Activated gamma-delta T cell treated with Interleukin-2 at 50 U/mL for 16 hours (primary cell): ENCODE measurements at regions not wholly inside any gene's neighbourhood (a gene's known extent, or its start where the extent isn't known, plus 50 kb on each side); places are given as distances from the start of the nearest gene placed in this dataset.
A peak's percentile ranks its signal among the peaks of the same experiment; 100 is the strongest.
"Not testable (repeated sequence)": the region's sequence is repeated elsewhere in the genome, so short reads cannot be mapped to it uniquely, and the experiment has no call there.

Source experiments
- DNase-seq: peaks from one replicate; pipeline ENCODE4 v3.0.0-alpha.2; 2020

DNA sequence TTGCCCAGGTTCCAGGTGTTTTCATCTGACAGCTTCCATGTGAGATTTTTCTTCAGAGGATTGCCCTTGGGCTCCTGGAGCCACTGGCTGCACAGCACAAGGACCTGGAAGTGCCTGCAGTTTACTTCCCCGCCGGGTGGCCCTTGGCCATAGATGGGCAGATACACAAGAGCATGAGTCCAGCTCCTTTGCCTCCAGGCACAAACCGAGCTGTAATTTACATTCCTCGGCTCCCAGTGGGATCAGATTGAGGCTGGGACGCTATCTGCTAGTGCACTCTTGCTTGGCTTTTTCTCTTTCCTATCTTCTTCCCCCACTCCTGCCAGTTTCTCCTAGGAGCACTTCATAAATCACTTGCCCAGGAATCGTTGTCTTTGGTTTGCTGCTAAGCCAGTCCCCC, 85.4 kb upstream of the RALY start:
- DNase-seq = no peak

DNA sequence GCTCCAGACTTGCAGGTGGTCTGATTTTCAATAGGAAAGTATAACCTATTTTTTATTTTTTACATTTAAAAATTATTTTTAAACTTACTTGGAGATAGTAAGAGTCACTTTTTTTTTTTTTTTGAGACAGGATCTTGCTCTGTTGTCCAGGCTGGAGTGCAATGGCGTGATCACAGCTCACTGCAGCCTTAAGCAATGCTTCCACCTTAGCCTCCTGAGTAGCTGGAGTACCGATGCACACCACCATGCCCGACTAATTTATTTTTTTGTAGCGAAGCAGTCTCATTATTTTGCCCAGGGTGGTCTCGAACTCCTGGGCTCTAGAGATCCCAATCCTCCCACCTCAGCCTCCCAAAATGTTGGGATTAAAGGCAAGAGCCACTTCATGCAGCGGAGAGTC, 84.8 kb upstream of the RALY start:
- no peak for DNase-seq

DNA sequence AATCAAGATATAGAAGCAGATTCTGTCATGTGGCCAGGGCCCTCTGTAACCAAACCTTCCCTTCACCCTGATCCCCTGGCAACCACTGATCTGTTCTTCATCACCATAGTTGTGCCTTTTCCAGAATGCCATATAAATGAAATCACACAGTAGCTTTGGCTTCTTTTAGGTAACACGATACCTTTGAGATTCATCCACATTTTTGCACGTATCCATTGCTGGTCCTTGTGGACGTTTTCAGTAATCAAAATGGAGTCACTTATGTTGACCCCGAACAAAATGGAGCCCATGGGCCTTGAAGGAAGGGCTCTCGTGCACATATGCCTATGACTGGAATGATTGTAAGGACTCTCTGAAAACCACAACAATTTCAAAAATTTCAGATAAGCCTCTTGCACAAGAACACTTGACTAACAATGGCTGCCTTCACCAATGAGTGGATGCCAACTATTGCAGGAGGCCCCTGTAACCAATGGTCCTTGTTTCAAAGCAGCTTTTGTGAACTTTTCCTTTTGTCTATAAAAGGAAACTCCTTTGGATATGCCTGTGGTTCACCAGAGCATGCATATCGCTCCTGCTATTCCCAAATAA, 84.3 kb upstream of the RALY start:
- DNase-seq = no peak

DNA sequence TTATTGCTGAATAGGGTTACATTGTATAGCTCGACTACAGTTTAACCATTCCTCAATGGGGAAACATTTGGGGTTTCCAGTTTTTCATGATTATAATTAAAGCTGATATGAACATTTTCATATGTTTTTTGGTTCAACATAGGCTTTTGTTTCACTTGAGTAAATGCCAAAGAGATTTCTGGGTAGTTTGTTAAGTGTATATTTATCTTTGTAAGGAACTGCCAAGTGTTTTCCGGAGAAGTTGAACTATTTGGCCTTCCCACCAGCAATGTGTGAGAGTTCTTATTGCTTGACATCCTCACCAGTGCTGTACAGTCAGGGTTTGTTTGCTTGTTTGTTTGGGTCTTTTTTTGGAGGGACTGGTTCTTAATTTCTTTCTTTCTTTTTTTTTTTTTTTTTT, 83.7 kb upstream of the RALY start:
- no peak for DNase-seq

DNA sequence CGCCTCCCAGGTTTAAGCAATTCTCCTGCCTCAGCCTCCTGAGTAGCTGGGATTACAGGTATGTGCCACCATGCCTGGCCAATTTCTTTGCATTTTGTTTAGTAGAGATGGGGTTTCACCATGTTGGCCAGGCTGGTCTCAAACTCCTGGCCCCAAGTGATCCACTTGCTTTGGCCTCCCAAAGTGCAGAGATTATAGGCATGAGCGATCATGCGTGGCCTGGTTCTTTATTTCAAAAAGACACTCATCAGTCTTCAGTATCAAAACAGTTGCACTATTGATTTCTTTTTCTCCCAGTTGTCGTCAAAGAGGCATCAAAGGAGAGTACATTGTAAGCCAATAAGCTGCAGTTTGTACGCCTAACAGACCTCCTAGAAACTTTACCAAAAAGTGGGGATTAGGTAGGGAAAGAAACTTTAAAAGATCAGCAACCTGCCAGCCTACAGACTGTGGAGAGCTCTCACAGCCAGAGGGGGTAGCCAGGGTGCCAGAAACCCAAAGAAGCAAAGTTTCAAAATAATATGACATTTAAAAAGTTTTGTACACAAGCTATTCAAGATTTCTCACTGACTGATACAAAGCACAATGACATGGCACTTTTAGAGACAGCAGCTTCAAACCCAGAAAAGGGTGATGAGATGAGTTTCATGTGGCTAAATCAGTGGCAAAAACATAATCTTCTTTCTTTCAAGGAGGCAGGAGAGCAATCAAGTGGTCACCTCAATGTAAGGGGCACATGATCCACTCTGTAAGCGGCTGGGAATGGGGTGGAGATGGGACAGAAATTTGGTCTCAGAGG, 83.0 kb upstream of the RALY start:
- DNase-seq = no peak

DNA sequence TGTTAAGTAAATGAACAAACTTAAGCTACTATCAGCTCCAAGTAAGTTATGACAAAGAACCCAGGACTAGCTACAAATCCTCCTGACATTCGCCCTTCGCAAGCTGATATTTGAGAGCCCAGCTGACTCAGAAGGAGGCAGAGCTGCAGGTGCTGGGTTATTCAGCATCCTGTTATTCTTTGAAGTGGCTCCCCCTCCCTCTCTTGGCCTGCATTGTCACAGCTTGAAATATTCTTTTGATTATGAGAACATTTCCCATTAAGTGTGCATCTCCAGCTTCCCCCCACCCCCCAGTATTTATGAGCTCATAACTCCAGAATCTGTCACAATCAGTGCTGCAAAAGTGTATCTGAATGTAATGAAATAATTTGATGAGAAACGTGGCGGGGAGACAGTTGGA, 78.8 kb upstream of the RALY start:
- DNase-seq = peak; percentile 27

DNA sequence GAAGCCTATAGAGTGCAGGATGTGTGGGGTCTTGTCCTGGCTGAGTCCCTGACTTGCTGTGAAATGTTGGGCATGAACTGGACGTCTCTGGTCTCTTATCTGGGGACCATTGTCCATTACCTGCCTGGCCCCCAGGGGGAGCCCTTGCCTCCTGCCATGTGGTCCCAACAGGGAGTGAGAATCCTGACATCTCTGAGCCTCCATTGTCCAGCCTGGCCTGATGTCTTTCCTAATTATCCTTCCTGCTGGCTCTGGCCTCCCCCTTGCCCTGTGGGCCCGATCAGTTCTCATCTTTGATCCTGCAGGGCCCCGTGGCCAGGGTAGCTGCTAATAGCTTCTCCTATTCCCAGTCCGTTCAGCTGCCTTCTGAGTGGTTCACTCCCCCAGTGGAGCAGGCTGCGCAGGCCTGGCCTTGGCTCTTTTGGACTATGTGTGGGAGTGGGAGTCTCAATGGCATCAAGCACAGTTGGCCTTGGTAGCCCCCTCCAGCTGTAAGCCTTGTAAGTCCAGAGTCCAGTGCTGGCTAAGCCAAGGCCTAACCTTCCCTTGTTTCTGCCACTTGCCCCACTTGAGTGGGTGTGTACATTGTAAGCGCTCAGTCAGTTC, 77.9 kb upstream of the RALY start:
- peak; percentile 53 for DNase-seq

DNA sequence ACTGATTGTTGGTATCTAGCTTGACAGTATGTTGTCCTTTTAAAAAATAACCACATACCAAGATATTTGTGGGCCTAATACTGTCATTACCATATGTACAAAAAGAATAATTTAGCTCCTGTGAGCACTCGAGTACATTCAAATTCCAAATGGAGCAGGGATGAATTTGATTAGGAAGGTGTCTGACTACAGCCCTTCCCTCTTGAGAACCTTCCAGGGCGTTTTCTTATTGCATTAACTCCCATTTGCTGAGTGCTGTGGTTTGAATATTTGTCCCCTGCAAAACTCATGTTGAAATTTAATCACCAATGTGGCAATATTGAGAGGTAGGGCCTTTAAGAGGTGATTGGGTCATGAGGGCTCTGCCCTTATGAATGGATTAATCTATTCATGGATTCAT, 76.9 kb upstream of the RALY start:
- DNase-seq = no peak

DNA sequence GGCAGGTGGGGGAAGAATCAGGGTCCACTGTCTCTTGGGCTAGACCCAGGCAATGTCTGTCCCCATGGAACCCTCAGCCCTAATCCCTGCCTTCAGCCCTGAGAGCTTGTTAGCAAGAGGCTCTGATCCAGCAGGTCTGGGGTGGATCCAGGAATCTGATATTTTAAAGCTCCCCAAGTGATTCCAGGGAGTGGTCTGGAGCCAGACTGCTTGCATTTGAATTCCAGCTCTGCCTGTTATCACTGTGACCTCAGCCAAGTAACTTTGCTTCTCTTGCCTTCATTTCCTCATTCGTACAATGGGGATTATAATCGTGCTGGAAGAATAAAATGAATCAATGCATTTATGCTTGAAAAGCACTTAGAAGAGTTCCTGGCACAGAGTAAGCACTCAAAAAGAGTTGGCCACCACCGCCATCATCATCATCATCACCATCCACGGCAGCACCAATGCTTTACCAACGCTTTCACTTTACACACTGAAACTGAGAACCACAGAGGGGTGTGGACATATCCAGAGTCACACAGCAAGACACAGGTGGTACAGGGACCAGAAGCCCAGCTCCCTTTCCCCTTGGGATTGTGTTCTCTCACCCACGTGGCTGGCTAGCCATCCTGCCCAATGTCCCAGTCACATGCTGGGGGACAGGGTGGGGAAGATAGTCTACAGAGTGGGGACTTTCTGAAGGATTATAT, 75.7 kb upstream of the RALY start:
- DNase-seq = no peak

DNA sequence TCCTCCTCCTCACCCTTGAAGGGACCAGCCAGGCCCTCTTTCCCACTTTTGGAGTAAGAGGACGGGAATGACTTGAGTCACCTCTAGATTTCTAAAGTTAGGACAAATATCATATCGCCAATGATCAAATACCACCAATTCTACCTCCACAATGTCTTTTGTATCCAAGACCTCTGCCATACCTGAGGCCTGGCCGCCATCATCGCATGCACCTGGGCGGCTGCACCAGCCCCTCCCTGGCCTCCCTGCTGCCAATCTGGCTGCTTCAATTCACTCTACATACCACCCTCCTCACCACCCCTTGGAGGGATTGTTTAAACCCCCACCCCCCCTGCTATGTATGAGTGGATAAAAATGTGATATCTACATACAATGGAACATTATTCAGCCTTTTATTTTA, 75.0 kb upstream of the RALY start:
- DNase-seq = no peak

DNA sequence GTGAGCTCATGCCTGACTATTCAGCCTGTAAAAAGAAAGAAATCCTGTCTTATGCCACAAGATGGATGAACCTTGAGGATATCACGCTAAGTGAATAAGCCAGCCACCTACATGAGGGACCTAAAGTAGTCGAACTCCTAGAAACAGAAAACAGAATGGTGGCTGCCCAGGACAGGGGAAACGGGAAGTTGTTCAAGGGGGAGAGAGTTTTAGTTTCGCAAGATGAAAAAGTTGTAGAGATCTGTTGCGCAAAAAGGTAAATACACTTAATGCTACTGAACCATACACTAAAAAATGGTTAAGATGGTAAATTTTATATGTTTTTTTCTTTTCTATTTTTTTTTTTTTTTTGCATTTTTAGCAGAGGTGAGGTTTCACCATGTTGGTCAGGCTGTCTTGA, 74.1 kb upstream of the RALY start:
- DNase-seq = no peak

DNA sequence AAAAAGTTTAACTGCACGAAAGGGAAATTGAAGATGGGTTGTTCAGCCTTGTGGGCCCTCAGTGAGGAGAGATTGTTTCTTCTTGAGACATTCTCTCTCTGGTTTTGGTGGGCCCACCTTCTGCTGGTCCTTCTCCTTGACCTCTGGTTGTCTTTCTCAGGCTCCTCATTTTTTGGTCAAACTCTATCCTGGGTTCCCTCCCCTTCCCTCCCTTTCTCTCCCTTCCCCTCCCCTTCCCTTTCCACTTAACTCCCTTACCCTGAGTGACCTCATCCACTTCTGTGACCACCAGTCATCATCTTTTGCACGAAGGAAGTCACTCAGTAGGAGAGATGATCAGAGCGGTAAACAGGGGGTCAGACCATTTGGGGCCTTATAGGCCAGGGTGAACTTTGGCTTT, 71.5 kb upstream of the RALY start:
- no peak for DNase-seq

DNA sequence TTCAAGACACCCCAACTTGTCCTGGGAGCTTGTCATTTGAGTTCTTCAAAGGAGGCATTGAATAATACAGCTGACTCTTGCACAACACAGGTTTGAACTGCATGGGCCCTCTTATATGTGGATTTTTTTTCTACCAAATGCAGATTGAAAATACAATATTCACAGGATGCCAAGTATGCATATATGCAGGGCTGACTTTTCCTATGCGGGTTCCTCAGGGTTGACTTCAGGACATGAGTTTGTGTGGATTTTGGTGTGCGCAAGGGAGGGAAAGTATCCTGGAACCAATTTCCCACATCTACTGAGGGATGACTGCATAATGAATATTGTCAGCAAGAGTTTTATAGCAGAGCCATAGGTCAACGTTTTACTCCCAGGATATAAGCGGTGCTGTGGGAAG, 70.0 kb upstream of the RALY start:
- no peak for DNase-seq

DNA sequence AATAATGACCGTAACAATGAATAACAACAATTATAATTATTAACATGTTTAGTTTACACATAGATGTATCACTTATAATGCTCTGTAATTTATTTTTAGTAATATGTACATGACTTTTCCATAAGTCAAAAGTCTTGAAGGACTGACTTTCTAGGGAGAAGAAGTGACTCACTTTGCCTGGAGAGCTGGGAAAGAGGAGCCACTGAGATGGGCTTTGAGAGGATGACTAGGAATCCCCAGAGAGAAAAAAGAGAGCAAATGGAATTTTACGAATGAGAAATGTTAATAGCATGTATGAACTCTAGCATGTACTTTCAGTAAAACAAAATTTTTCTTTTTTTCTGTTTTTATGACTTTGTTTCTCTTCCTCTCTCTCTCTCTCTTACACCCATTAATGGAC, 67.8 kb upstream of the RALY start:
- no peak for DNase-seq

DNA sequence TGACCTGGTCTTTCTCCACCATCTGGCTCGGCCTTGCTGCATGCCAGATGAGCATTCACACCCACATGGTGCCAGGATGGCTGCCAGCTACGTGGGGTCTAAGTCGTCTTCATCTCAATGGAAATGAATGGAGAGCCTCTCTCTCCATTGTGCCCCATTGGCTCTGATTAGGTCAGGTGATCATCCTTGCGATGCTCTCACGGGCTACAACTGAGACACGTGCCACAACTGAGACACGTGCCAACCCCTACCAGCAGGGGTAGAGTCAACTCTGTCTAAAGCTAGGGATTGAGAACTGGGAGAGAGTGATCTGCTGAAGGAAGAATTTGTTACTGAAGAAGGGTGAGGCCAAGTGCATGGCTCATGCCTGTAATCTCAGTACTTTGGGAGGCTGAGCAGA, 67.3 kb upstream of the RALY start:
- DNase-seq = no peak

DNA sequence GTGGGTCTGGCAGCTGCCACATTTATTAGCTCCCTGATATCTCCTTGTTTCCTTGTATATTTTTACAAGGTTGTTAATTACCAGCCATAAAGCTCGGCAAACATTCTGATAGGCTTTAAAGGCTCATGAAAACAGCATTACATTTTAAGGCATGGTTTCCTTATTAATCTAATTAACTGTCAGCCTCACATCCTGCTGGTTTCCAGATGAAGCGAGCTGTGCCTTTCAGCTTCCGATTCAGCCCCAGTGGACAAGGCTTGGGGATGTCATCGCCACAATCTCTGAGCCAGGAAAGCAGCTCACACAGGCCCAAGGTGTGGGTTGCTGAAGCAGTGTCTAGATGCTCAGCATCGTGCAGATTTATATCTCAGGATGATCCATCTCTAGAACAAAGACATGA, 66.0 kb upstream of the RALY start:
- no peak for DNase-seq

DNA sequence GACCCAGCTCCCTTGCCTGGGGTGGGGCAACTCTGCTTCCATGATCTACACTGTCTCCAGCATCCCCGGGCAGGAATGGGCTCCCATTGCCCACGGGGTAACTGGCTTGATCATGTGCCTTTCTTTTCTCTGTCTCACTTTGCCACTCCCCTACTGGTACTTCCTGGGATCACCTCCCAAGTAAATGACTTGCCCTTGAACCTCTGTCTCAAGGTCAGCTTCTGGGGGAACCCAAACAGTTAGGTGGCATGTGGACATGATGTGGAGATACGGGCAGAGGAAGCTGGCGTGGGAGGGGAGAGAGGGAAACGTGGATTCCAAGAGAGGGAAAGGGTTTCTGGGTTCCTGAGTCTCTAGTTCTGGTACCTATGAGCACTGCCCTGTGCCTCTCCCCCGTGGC, 63.8 kb upstream of the RALY start:
- no peak for DNase-seq

DNA sequence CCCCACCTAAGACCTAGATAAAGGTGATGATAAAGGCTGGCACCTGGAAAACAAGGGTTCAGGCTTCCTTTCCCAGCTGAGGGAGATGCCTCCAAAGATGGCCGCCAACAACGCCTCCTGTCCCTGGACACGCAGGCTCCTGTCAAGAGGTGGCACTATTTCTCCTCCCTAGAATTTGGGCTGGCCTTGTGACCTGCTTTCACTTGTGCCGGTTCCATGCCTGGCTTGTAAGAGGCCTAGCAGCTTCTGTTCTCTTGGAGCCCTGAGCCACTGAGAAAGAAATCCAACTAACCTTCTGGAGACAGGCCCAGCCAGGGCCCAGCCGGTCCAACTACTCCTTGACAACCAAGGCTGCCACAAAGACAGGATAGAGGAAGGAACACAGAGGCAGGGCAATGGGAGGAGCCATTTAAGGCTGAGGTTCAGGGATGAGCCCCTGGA, 60.2 kb upstream of the RALY start:
- peak; percentile 26 for DNase-seq

DNA sequence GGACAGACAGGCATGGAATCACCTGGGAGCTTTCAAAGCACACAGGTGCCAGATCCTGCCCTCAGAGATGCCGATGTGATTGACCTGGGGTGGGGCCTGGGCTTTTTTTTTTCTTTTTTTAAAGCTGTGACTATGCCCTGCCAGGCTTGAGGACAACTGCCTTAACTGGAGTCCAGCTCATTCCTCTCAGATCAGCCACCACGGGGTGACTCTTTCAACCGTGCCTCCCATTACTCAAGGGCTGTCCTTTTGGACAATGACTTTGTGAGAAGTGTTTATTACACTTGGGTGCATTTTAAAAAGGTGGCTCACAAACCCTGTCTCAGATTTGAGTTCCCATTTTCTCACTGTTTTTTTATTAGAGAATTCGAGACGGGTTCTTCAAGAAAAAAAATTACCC, 57.1 kb upstream of the RALY start:
- no peak for DNase-seq

DNA sequence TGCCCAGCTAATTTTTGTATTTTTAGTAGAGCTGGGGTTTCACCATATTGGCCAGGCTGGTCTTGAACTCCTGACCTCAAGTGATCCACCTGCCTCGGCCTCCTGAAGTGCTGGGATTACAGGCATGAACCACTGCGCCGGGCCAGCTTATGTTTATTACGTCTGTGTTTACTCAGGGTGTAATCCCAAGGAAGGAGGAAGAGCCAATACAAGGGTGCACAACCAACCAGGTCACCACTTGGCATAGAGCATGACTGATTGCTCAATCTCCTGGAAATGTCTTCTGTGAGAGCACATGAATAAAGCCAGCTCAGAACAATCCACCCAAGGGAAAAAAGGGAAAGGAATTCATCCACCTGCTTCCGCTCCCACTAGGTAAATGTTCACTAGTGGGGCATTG, 54.7 kb upstream of the RALY start:
- not testable (repeated sequence) for DNase-seq

DNA sequence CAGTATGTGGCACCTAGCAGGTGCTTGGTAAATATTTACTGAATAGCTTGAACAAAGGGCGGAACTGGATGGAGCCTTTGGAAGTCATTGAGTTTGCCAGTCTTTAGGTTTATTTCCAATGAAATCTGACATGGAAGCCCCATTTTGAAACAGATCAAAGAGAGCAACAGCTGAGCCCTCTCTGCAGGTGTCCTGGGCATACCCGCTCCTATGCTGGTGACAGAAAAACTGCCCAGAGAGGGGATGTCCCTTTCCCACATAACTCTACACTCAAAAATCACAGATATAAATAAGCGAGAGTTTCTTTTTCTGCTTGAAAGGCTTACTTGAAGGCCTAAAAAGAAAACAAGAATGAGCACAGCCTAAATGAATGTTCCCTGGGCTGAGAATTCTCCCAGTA, 53.0 kb upstream of the RALY start:
- DNase-seq = no peak
